C4-2B (cell line): ENCODE measurements at regions not wholly inside any gene's neighbourhood (a gene's known extent, or its start where the extent isn't known, plus 50 kb on each side); places are given as distances from the start of the nearest gene placed in this dataset.
A peak's percentile ranks its signal among the peaks of the same experiment; 100 is the strongest.

Source experiments
- H3K27ac ChIP-seq: fragments of 450-650 bp; 2 replicates; pipeline ENCODE4 v1.5.1; 2017
- CTCF ChIP-seq: fragments of 450-650 bp; conservative IDR thresholded peaks from 2 replicates; pipeline ENCODE4 v1.5.1; 2017; ENCODE audit warnings: mild to moderate bottlenecking
- ZFX ChIP-seq: fragments of 450-650 bp; IDR thresholded peaks from 2 replicates; pipeline ENCODE4 v1.6.1; 2017

GRCh38 chr14:82710267-82710841 is 1176.7 kb upstream of the SEL1L start:
- H3K27ac ChIP-seq, result no peak overlapping the region

GRCh38 chr14:82719617-82720016 is 1186.0 kb upstream of the SEL1L start:
- H3K27ac ChIP-seq, result no peak overlapping the region
- TF ChIP-seq ZFX (no peak), CTCF (no peak)

More at GRCh38 chr14:82710267-82710841, 1176.7 kb upstream of the SEL1L start:
- peak; percentile 96 for TF ChIP-seq CTCF
- TF ChIP-seq ZFX, result no peak

GRCh38 chr14:82720431-82720830 is 1186.8 kb upstream of the SEL1L start:
- no peak for TF ChIP-seq ZFX
- no peak overlapping the region for H3K27ac ChIP-seq

- TF ChIP-seq ZFX (no peak), CTCF (no peak)
- H3K27ac ChIP-seq, result no peak overlapping the region
Measured at GRCh38 chr14:82720946-82721345, 1187.3 kb upstream of the SEL1L start.

- no peak for TF ChIP-seq ZFX
- no peak for TF ChIP-seq CTCF
- H3K27ac ChIP-seq, result no peak overlapping the region
Measured at GRCh38 chr14:82724316-82724715, 1190.7 kb upstream of the SEL1L start.

- TF ChIP-seq ZFX, result no peak
- TF ChIP-seq CTCF, result no peak
- no peak overlapping the region for H3K27ac ChIP-seq
Measured at GRCh38 chr14:82725213-82725612, 1191.6 kb upstream of the SEL1L start.

GRCh38 chr14:82731526-82731925 is 1197.9 kb upstream of the SEL1L start:
- H3K27ac ChIP-seq, result no peak overlapping the region
- TF ChIP-seq CTCF (no peak), ZFX (no peak)

GRCh38 chr14:82740547-82740946 is 1206.9 kb upstream of the SEL1L start:
- no peak overlapping the region for H3K27ac ChIP-seq
- TF ChIP-seq CTCF, result no peak
